ENCODE measurements at regions not wholly inside any gene's neighbourhood (a gene's known extent, or its start where the extent isn't known, plus 50 kb on each side); places are given as distances from the start of the nearest gene placed in this dataset.

DNA sequence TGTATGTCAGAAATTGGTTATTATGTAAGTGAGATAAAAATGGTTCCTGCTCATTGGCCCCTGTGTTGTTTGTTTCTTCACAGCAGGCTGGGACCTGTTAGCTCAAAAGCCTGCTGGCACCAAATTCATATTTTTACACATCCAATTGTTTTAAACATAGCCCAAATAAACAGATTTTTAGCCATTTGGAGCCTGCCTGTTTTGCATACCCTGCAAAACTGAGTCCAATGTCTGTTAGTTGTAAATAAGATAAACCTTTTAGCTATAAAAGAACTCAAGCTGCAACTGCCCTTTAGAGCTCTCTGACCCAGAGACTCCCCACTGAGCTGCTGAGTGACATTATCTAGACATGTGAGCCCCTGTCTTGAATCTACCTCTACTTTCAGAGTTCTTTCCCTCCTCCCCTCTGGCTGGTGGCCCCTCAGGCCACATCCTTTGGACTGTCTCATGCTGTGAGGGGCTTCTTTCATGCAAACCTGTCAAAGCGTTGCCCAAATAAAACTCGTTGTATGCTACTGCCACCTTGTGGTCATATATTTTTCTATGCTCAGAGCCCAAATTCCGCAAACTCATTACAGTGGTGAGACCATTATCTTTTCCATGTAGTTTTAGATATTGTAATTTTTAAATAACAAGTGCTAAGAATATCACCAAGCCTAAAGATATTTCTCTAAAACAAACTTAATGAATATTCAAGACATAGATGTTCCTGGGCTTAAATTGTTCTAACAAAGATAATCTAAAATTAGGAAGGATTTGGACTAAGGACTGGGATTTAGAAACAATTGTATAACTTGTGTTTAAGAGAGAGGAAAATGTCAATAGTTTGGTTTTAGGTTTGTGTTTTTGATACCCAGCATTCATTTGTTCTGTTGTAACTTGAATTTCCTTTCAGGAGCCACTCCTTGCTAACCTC, 337.9 kb downstream of the AACS start:
- Histone ChIP-seq H3K27me3 (peaks cover 0 to 33% (median 2%) of the 10 kb centered on the region in 4 donors), H3K4me3 (no peak overlapping the region), H3K4me1 (no peaks in the 10 kb centered on the region), H3K36me3 (no peaks in the 10 kb centered on the region), H3K27ac (replicated peaks in 1 of 4) (no peak overlapping the region), H3K9me3 (peaks cover 0 to 27% (median 21%) of the 10 kb centered on the region in 4 donors)
- intact Hi-C loops (cut with DNase I) = loop anchor here (5.0 kb wide), 1 partner anchor 221 kb away; no protein-coding TSS in a partner anchor
- no peak for DNase-seq (ENCODE audit: extremely low spot score)
- 30% methylated on average over 3 of the region's 3 CpGs for WGBS
- TF ChIP-seq EP300 (IDR thresholded peaks at IDR 0.05) = no peak
- TF ChIP-seq, protein P1, sequence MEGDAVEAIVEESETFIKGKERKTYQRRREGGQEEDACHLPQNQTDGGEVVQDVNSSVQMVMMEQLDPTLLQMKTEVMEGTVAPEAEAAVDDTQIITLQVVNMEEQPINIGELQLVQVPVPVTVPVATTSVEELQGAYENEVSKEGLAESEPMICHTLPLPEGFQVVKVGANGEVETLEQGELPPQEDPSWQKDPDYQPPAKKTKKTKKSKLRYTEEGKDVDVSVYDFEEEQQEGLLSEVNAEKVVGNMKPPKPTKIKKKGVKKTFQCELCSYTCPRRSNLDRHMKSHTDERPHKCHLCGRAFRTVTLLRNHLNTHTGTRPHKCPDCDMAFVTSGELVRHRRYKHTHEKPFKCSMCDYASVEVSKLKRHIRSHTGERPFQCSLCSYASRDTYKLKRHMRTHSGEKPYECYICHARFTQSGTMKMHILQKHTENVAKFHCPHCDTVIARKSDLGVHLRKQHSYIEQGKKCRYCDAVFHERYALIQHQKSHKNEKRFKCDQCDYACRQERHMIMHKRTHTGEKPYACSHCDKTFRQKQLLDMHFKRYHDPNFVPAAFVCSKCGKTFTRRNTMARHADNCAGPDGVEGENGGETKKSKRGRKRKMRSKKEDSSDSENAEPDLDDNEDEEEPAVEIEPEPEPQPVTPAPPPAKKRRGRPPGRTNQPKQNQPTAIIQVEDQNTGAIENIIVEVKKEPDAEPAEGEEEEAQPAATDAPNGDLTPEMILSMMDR (IDR thresholded peaks at IDR 0.05) = peak; percentile 11 to 32 (median 26)

DNA sequence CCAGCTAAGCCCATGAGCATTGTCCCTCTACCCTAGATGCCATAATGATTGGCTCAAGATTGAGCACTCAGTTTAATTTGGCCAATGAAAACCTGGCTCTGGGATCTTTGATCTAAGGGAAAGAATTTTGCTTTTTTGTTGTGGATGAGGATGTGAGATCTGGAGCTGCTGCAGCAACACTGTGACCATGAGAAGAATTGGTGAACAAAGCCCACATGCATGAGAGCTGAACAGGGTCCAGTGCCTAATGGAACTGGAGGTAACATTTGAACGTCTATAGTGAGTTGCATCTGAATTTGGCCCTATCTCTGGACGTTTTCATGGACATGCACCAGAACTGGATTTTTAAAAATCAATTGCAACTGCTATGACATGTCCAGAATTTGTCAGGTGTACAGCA, 338.6 kb downstream of the AACS start:
- Histone ChIP-seq H3K9me3 (peaks cover 0 to 20% (median 14%) of the 10 kb centered on the region in 4 donors), H3K4me3 (no peak overlapping the region), H3K36me3 (no peaks in the 10 kb centered on the region), H3K4me1 (no peaks in the 10 kb centered on the region), H3K27ac (replicated peaks in 1 of 4) (no peak overlapping the region), H3K27me3 (peaks cover 0 to 33% (median 2%) of the 10 kb centered on the region in 4 donors)
- intact Hi-C loops (cut with DNase I) = loop anchor here (5.0 kb wide), 1 partner anchor 222 kb away; no protein-coding TSS in a partner anchor
- 70% methylated on average over 2 of the region's 2 CpGs for WGBS
- TF ChIP-seq POLR2A (IDR thresholded peaks at IDR 0.05; ENCODE audit: low read depth) = no peak
- TF ChIP-seq POLR2AphosphoS5 (IDR thresholded peaks at IDR 0.05) = no peak
- TF ChIP-seq, protein P1 (IDR thresholded peaks at IDR 0.05) = no peak
- TF ChIP-seq EP300 (IDR thresholded peaks at IDR 0.05) = no peak
- no peak for DNase-seq (ENCODE audit: extremely low spot score)

DNA sequence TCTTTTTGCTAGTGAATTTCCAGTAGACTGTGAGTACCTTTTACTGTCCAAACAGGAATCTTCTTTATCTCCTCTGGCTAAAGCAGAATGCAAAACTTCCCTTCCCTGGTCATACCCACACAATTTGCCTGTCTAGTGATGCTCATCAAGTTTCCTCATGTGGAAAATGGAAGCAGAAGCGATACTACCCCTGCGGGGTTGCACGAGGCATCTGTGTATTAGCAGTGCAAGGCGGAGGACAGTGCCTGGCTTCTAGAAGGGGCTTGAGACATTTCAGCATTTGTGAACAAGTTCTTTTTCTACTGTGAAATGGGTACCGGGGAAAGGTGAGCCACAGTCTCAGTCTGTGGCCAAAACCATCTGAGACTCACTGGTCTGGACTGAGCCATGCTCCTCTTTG, 340.9 kb downstream of the AACS start:
- no peak for TF ChIP-seq POLR2AphosphoS5 (IDR thresholded peaks at IDR 0.05)
- TF ChIP-seq, protein P1 (IDR thresholded peaks at IDR 0.05) = no peak
- H3K27me3 ChIP-seq = peaks cover 0 to 33% (median 2%) of the 10 kb centered on the region in 4 donors
- WGBS = 70% methylated on average over 5 of the region's 5 CpGs
- DNase-seq (ENCODE audit: extremely low spot score) = no peak
- H3K4me3 ChIP-seq = no peak overlapping the region
- intact Hi-C loops (cut with DNase I) = no loop called here
- peaks cover 0 to 14% (median 12%) of the 10 kb centered on the region in 4 donors for H3K9me3 ChIP-seq
- H3K27ac ChIP-seq (replicated peaks in 1 of 4) = no peak overlapping the region
- H3K4me1 ChIP-seq = no peaks in the 10 kb centered on the region
- no peaks in the 10 kb centered on the region for H3K36me3 ChIP-seq

DNA sequence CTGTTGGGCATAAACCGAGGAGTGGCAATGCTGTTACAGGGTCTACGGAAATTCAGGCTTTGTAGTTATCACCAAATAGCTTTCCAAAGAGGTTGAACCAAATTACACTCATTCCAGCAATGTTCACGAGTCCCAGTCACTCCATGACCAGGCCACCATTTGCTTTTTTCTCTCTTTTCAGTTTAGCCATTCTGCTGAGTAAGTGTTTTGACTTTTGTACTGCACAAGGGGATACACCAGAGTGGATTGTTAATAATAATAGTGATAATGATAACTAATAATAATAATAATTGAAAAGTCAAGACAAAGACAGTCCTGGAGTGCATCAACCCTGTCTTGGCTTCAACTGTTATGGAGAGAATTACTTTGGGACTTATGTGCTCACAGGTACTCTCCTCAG, 343.5 kb downstream of the AACS start:
- no peaks in the 10 kb centered on the region for H3K36me3 ChIP-seq
- no peak overlapping the region for H3K4me3 ChIP-seq
- no peaks in the 10 kb centered on the region for H3K4me1 ChIP-seq
- H3K9me3 ChIP-seq = no peaks in the 10 kb centered on the region
- no peak for DNase-seq (ENCODE audit: extremely low spot score)
- no peak overlapping the region for H3K27ac ChIP-seq (replicated peaks in 1 of 4)
- 87% methylated on average over 3 of the region's 3 CpGs for WGBS
- intact Hi-C loops (cut with DNase I) = no loop called here
- peaks cover 0 to 33% (median 2%) of the 10 kb centered on the region in 4 donors for H3K27me3 ChIP-seq
- TF ChIP-seq POLR2AphosphoS5 (IDR thresholded peaks at IDR 0.05) = no peak
- no peak for TF ChIP-seq EP300 (IDR thresholded peaks at IDR 0.05)
- TF ChIP-seq POLR2A (IDR thresholded peaks at IDR 0.05; ENCODE audit: low read depth) = no peak
- TF ChIP-seq, protein P1 (IDR thresholded peaks at IDR 0.05) = no peak
